ENCODE measurements at regions not wholly inside any gene's neighbourhood (a gene's known extent, or its start where the extent isn't known, plus 50 kb on each side); places are given as distances from the start of the nearest gene placed in this dataset.

DNA sequence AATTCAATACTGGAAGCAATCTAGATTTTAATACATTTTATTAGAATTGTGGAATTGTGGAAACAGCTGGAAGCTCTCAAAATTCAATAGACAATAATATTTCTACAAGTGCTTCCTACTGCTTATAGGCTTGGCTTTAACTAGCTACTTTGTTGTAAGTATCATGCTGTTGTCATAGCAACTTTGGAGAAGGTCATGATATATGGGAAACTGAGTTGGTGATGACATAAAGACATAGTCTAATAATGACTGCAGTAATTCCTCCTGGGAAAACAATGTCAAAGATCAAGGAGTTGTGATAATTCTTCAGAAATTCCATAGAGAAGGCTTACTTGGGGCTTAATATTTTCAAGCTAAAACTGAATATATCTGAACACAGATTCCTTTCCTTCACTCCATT is 266.6 kb downstream of the KIF21A start:
- Mint-ChIP-seq H3K27me3 (no peaks in the 10 kb centered on the region), H3K27ac (no peak overlapping the region), H3K4me1 (ENCODE audit: low read depth) (no peaks in the 10 kb centered on the region), H3K4me3 (no peak overlapping the region), H3K9me3 (no peaks in the 10 kb centered on the region), H3K36me3 (no peaks in the 10 kb centered on the region)
- ChIA-PET POLR2A (no interaction called here), CTCF (no interaction called here)
- DNase-seq: no peak
- intact Hi-C loops (cut with micrococcal nuclease): no loop called here

DNA sequence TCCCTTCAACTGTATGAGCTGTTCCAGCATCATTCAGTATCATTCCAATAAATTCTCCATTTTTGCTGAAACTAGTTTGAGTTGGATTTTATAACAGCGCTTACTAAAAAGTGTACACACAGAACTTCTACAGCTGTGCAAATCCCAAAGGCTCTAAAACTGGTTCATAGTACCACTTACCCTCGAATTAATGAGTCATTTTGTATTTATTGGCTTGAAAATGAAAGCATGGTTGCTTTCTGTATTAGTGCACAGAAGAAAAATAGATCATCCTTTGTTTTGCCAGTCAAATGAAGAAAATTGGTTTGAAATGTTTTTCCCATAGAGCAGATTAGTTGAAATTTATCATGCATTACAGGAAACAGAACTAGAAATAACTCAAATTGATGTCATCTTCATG is 268.3 kb upstream of the CPNE8 start:
- Mint-ChIP-seq H3K27me3 (no peaks in the 10 kb centered on the region), H3K36me3 (no peaks in the 10 kb centered on the region), H3K4me3 (no peak overlapping the region), H3K27ac (no peak overlapping the region), H3K9me3 (no peaks in the 10 kb centered on the region), H3K4me1 (ENCODE audit: low read depth) (no peaks in the 10 kb centered on the region)
- intact Hi-C loops (cut with micrococcal nuclease): no loop called here
- ChIA-PET POLR2A (no interaction called here), CTCF (no interaction called here)
- DNase-seq: no peak

GRCh38 chr12:39165338-39165737 is 259.9 kb upstream of the CPNE8 start:
- POLR2A ChIA-PET: no interaction called here
- H3K4me3 Mint-ChIP-seq: no peak overlapping the region
- H3K27me3 Mint-ChIP-seq: no peaks in the 10 kb centered on the region
- no peak for DNase-seq
- intact Hi-C loops (cut with micrococcal nuclease): no loop called here
- H3K27ac Mint-ChIP-seq: no peak overlapping the region
- no peaks in the 10 kb centered on the region for H3K36me3 Mint-ChIP-seq
- H3K9me3 Mint-ChIP-seq: peaks cover 4% of the 10 kb centered on the region
- no peaks in the 10 kb centered on the region for H3K4me1 Mint-ChIP-seq (ENCODE audit: low read depth)
- CTCF ChIA-PET: no interaction called here

DNA sequence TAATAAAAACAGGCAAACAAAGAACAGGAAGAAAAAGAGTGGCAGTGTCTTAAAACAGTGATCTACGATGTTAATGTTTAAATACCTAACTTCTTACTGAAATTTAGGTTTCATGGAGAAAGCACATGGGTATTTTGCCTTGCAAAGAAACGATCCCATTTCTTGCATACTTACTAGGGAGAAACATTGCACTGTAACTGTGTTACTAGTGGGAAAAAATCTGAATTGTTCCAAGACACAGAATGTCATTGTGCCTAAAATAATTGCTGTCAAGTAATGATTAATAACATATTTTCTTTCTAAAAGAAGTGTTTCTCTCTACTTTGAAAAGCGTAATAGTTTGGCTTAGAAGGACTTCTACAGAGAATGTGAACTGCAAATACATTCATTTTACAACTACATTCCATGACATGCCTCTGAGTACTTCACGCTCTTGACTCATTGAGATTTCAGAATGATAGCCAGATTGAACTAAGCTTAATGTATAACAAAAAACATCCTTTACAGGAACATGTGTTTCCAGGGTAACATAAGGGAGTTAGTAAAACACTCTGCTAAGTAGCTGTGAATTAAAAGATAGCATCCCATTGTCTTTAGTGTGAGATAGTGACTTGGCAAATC is 256.2 kb upstream of the CPNE8 start:
- Mint-ChIP-seq H3K27ac (no peak overlapping the region), H3K36me3 (no peaks in the 10 kb centered on the region), H3K4me3 (no peak overlapping the region), H3K4me1 (ENCODE audit: low read depth) (no peaks in the 10 kb centered on the region), H3K9me3 (peaks cover 4% of the 10 kb centered on the region), H3K27me3 (no peaks in the 10 kb centered on the region)
- intact Hi-C loops (cut with micrococcal nuclease): no loop called here
- POLR2A ChIA-PET: no interaction called here
- CTCF ChIA-PET: interaction anchor here (0.6 kb wide), 1 partner anchor 199 kb away, joined by 3 read pairs; no protein-coding TSS in a partner anchor
- DNase-seq: no peak

DNA sequence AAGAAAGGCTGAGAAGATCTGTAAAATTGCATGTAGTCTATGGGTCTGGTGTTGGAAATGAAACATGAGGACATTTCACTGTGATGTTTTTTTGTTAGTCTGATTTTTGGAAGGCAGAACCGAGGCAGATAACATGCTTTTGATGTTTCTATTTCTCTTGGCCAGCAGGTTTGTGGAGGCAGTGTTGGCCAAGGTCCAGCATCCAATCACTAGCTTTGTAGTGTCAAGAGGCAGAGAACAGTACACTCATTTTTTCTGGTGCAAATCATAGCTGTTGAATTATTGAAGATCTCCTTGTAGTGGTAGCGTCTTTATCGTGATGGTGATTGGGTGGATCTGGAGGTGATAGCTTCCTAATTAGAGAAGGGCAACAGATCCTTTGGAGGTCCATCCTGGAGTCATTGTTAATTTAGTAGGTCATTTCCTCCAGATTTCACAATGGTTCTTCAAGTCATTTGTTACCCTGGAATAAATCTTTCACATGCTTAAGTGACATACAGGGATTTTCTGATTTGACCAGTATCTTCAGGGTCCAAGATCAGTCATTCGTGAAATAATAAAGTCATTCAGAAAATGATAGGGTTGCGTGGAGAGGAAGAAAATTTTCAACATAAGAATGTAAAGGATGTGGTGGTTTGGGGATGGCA is 252.4 kb upstream of the CPNE8 start:
- H3K27ac Mint-ChIP-seq: no peak overlapping the region
- intact Hi-C loops (cut with micrococcal nuclease): no loop called here
- no peaks in the 10 kb centered on the region for H3K27me3 Mint-ChIP-seq
- no peak overlapping the region for H3K4me3 Mint-ChIP-seq
- DNase-seq: no peak
- H3K4me1 Mint-ChIP-seq (ENCODE audit: low read depth): no peaks in the 10 kb centered on the region
- H3K36me3 Mint-ChIP-seq: no peaks in the 10 kb centered on the region
- POLR2A ChIA-PET: no interaction called here
- H3K9me3 Mint-ChIP-seq: peaks cover 4% of the 10 kb centered on the region
- CTCF ChIA-PET: no interaction called here

- intact Hi-C loops (cut with micrococcal nuclease): loop anchor here (1.0 kb wide), 1 partner anchor 128 kb away; no protein-coding TSS in a partner anchor
- DNase-seq: peak; percentile 55
- ChIA-PET POLR2A (no interaction called here), CTCF (interaction anchor here (1.3 kb wide), 1 partner anchor 128 kb away, joined by 3 read pairs; no protein-coding TSS in a partner anchor)
- Mint-ChIP-seq H3K27ac (no peak overlapping the region), H3K4me1 (ENCODE audit: low read depth) (peaks cover 2% of the 10 kb centered on the region), H3K4me3 (no peak overlapping the region), H3K9me3 (peaks cover 20% of the 10 kb centered on the region), H3K36me3 (no peaks in the 10 kb centered on the region), H3K27me3 (peaks cover 19% of the 10 kb centered on the region)
Measured at GRCh38 chr12:39145175-39145999, 240.0 kb upstream of the CPNE8 start.

DNA sequence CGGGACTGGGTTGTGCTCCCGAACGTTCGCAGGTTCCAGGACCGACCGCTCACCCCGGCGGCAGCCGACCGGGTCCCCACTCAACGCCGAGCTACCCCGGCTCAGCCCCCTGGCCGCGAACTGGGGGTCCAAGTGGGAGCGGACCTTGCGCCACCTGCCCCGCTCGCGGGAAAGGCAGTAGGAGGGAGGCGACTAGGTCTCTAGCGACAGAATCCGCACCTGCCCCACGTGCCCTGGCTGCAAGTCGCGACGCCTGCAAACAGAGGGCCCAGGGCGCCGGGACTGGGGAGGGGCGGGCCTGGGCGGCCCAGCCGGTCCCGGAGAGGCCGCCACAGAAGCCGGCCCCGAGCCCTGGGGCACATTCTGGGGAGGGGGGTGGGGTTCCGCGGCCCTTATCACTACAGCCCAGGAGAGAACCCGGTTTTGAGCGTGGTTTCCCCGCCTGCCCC is 239.2 kb upstream of the CPNE8 start:
- no peak for DNase-seq
- POLR2A ChIA-PET: no interaction called here
- H3K4me3 Mint-ChIP-seq: no peak overlapping the region
- H3K27ac Mint-ChIP-seq: no peak overlapping the region
- peaks cover 14% of the 10 kb centered on the region for H3K9me3 Mint-ChIP-seq
- CTCF ChIA-PET: interaction anchor here (1.3 kb wide), 1 partner anchor 128 kb away, joined by 3 read pairs; no protein-coding TSS in a partner anchor
- H3K4me1 Mint-ChIP-seq (ENCODE audit: low read depth): peaks cover 2% of the 10 kb centered on the region
- intact Hi-C loops (cut with micrococcal nuclease): loop anchor here (1.0 kb wide), 1 partner anchor 129 kb away; no protein-coding TSS in a partner anchor
- peaks cover 18% of the 10 kb centered on the region for H3K27me3 Mint-ChIP-seq
- no peaks in the 10 kb centered on the region for H3K36me3 Mint-ChIP-seq

GRCh38 chr12:39138268-39138667 is 232.9 kb upstream of the CPNE8 start:
- Mint-ChIP-seq H3K4me1 (ENCODE audit: low read depth) (no peaks in the 10 kb centered on the region), H3K9me3 (no peaks in the 10 kb centered on the region), H3K27me3 (peaks cover 3% of the 10 kb centered on the region), H3K36me3 (no peaks in the 10 kb centered on the region), H3K27ac (no peak overlapping the region), H3K4me3 (no peak overlapping the region)
- DNase-seq: no peak
- CTCF ChIA-PET: no interaction called here
- intact Hi-C loops (cut with micrococcal nuclease): no loop called here
- POLR2A ChIA-PET: no interaction called here

- Mint-ChIP-seq H3K4me3 (no peak overlapping the region), H3K36me3 (no peaks in the 10 kb centered on the region), H3K9me3 (no peaks in the 10 kb centered on the region), H3K27ac (no peak overlapping the region), H3K4me1 (ENCODE audit: low read depth) (no peaks in the 10 kb centered on the region), H3K27me3 (no peaks in the 10 kb centered on the region)
- no peak for DNase-seq
- CTCF ChIA-PET: no interaction called here
- POLR2A ChIA-PET: no interaction called here
- intact Hi-C loops (cut with micrococcal nuclease): no loop called here
Measured at GRCh38 chr12:39127401-39127800, 222.0 kb upstream of the CPNE8 start.

- no peaks in the 10 kb centered on the region for H3K36me3 Mint-ChIP-seq
- H3K9me3 Mint-ChIP-seq: no peaks in the 10 kb centered on the region
- no peak overlapping the region for H3K4me3 Mint-ChIP-seq
- H3K27me3 Mint-ChIP-seq: peaks cover 1% of the 10 kb centered on the region
- DNase-seq: no peak
- no peak overlapping the region for H3K27ac Mint-ChIP-seq
- no peaks in the 10 kb centered on the region for H3K4me1 Mint-ChIP-seq (ENCODE audit: low read depth)
- intact Hi-C loops (cut with micrococcal nuclease): no loop called here
- POLR2A ChIA-PET: no interaction called here
- CTCF ChIA-PET: no interaction called here
Measured at GRCh38 chr12:39125566-39125965, 220.2 kb upstream of the CPNE8 start.

GRCh38 chr12:39124768-39125167 is 219.4 kb upstream of the CPNE8 start:
- H3K9me3 Mint-ChIP-seq: no peaks in the 10 kb centered on the region
- no peak overlapping the region for H3K4me3 Mint-ChIP-seq
- ChIA-PET CTCF (no interaction called here), POLR2A (no interaction called here)
- H3K36me3 Mint-ChIP-seq: no peaks in the 10 kb centered on the region
- intact Hi-C loops (cut with micrococcal nuclease): no loop called here
- H3K27me3 Mint-ChIP-seq: peaks cover 1% of the 10 kb centered on the region
- no peak overlapping the region for H3K27ac Mint-ChIP-seq
- no peak for DNase-seq
- H3K4me1 Mint-ChIP-seq (ENCODE audit: low read depth): no peaks in the 10 kb centered on the region

GRCh38 chr12:39123580-39124253 is 218.3 kb upstream of the CPNE8 start:
- no peak for DNase-seq
- ChIA-PET POLR2A (no interaction called here), CTCF (no interaction called here)
- no peaks in the 10 kb centered on the region for H3K36me3 Mint-ChIP-seq
- H3K4me1 Mint-ChIP-seq (ENCODE audit: low read depth): no peaks in the 10 kb centered on the region
- no peaks in the 10 kb centered on the region for H3K9me3 Mint-ChIP-seq
- no peak overlapping the region for H3K4me3 Mint-ChIP-seq
- intact Hi-C loops (cut with micrococcal nuclease): no loop called here
- peaks cover 1% of the 10 kb centered on the region for H3K27me3 Mint-ChIP-seq
- H3K27ac Mint-ChIP-seq: no peak overlapping the region

Data from activated CD4-positive, alpha-beta memory T cell treated with anti-CD3 and anti-CD28 coated beads for 36 hours (primary cell).